Urothelium cell line (cell line): ENCODE measurements at regions not wholly inside any gene's neighbourhood (a gene's known extent, or its start where the extent isn't known, plus 50 kb on each side); places are given as distances from the start of the nearest gene placed in this dataset.

ENCODE experiments used
- DNase-seq: peaks from one replicate; pipeline ENCODE4 v3.0.0; 2011; ENCODE audit warnings: low spot score, mixed read lengths
- FAIRE-seq: peaks from 2 replicates; lab custom pipeline; 2011; peaks lifted over from hg19 to GRCh38; lab: Jason Lieb, UNC

DNA sequence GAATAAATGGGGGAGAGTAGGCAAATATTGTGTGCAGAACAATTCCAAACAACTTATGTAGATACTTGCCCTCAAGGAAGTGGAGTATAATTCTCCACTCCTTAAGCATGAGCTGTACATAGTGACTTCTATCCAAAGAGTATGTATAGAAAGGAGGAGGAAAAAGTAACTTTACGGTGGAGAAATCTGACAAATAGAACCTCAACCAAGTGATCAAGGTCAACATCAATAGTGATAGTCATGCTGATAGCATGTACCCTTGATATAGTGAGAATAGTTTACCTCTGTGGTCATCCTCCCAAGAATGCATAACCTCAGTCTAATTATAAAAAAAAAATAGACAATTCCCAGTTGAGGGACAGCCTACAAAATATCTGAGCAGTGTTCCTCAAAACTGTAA lies 89.1 kb upstream of the NANOS1 start:
- FAIRE-seq: no peak
- no peak for DNase-seq

GRCh38 chr10:118943253-118943652 lies 86.3 kb upstream of the NANOS1 start:
- FAIRE-seq: no peak
- DNase-seq: no peak

- FAIRE-seq: no peak
These were observed 84.4 kb upstream of the NANOS1 start for GRCh38 chr10:118944959-118945633.

DNA sequence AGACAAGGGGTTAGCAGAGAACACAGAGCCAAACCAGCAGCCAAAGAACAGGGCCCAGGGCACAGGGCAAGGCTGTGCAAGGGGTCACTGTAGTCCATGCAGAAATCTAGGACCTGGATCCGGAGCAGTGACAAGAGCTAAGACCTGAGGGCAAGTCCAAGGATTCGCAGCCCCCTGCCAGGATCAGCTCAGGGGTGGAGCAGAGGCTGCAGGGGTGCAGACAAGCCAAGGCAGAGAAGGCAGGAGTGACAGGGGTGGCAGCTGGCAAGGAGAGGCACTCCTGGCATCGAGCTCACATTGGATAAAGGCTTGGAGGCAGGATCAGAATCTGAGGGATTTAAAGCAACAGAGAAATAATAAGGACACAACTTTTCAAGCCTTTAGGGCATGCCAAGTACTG lies 80.7 kb upstream of the NANOS1 start:
- DNase-seq (no peak), FAIRE-seq (no peak)

More at GRCh38 chr10:118944959-118945633, 84.4 kb upstream of the NANOS1 start:
- DNase-seq: no peak

DNA sequence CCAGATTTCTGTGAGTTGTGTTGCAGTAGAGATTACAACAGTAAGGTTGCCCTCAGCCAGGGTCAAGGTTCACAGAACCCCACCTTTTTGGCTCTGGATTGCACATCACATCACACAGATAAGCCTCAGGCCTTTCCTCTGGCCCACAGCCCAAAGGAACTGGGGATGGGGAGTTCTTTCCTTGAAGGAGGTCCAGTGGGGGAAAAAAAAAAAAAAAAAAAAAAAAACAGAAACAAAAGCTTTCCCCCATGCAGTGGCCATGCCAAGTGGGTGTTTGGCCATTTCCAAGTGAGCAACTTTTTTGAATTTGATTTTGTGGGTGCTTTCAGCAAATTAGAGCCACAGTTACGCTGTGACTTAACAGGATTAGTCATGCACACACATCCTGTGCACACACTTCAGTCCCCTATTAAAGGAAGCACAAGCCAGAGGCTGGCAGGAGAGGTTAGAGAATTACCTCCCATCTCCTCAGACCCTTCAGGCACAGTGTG lies 79.3 kb upstream of the NANOS1 start:
- FAIRE-seq (no peak), DNase-seq (peak; percentile 38)

GRCh38 chr10:118950997-118951637 lies 78.4 kb upstream of the NANOS1 start:
- no peak for DNase-seq
- FAIRE-seq: no peak

DNA sequence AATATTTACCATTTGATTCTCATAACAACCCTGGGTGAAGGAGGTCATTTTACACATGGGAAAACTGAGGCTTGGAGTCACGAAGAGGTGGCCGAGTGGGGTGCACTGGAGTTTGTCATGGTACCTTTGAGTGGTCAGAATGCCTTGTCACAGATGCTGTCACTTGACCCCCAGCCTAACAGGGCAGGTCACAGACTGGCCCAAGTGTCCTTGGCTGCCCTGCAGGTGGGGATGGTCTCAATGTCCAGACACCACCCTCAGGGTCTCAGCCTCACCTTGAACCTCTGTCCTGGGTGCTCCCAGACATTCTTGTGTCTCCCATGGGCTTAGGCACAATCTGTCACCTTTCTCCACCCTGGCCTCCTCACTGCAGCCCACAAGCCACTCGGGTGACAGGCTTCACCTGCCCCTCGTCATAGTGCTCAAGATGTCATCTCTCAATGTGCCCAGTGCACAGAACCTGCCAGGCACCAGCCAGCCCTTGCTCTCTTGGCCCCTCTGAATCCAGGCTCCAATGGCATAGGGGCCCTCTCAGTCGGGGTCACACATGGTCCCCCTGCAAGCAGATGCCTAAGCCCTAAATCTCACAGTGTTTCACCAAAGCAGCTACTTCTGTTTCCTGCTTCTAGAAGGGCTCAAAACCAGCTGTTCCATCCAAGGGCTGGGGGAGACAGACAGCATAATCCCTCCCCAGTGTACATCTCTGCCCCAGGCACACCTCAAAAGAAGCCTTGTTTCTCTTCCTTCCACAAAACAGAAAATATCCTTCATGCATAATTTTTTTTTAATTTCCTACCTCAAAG lies 76.8 kb upstream of the NANOS1 start:
- FAIRE-seq: no peak
- DNase-seq: no peak

DNA sequence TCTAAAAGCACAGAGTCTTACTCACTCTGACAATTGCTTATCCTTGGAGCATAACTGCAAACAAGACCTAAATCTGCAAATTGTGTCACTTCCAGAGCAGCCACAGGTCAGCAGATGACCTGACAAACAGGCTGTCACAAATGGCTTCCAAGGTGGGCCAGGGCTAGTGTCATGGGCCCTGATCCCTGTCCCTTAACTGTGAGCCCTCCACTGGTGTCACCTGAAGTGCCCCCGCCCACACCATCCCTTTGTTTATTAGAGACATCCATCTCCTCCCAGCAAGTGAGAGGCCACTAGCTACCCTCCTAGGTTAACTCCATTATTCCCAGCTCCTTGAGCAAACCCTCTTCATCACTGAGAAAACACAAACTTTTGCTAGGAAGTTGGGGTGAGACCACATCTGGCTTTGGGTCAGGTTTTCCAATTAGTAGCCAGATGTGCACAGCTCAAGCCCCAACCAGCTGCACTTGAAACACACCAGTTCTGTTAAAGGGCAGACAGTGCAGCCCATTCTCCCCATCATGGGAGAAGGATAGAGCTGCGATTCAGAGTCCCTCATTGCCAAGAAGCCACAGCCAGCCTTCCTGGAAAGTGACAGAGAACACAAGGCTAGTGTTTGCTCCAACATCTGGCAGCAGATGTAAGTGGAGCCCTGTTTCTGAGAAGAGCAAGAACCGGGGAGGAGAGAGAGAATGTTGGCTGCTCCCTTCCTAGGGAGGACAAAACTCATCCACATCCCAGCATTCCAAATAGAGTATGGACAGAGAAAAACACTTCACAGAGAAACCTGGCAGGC lies 75.7 kb upstream of the NANOS1 start:
- FAIRE-seq: no peak
- no peak for DNase-seq

- no peak for FAIRE-seq
- no peak for DNase-seq
These were observed 74.0 kb upstream of the NANOS1 start for GRCh38 chr10:118955531-118955930.

GRCh38 chr10:118955951-118956801 lies 73.3 kb upstream of the NANOS1 start:
- no peak for DNase-seq
- FAIRE-seq: no peak

DNA sequence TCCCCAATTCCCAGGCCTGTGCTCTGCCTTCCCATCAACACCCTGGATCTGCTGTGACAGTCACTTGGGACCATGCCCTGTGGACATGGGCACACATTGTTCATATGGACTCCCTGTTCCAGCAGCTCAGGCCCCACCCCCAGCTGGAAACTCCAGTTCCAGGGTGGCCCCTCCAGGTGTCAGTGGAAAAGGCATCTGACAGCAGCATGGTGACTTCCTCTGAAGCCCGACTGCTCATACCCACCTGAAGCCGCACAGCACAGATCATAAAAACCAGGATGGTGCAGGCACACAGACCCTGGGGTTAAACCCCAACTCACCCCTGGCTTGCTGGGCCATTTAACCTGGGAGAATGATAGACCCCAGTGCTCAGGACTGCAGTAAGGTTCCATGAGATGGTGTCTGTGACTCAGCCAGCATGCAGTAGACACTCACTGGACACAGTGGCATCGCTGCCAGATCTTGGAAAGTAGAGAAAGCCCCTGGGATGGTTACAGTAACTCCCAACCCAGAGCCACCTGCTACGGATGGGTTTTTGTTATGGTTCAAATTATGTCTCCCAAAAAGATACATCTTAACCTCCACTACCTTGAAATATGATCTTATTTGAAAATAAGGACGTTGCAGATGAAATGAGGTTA lies 72.6 kb upstream of the NANOS1 start:
- FAIRE-seq (no peak), DNase-seq (no peak)

- no peak for FAIRE-seq
- DNase-seq: no peak
These were observed 72.1 kb upstream of the NANOS1 start for GRCh38 chr10:118957443-118957825.

- no peak for FAIRE-seq
- no peak for DNase-seq
These were observed 71.5 kb upstream of the NANOS1 start for GRCh38 chr10:118957966-118958365.

GRCh38 chr10:118958559-118958958 lies 71.0 kb upstream of the NANOS1 start:
- DNase-seq (no peak), FAIRE-seq (no peak)

GRCh38 chr10:118958984-118959925 lies 70.3 kb upstream of the NANOS1 start:
- DNase-seq (peak; percentile 87), FAIRE-seq (peak; percentile 17)

GRCh38 chr10:118960157-118961090 lies 69.1 kb upstream of the NANOS1 start:
- peak; percentile 81 for DNase-seq
- FAIRE-seq: peak; percentile 52

GRCh38 chr10:118961436-118961835 lies 68.1 kb upstream of the NANOS1 start:
- DNase-seq (no peak), FAIRE-seq (no peak)
